GM12878 (cell line): ENCODE measurements at regions not wholly inside any gene's neighbourhood (a gene's known extent, or its start where the extent isn't known, plus 50 kb on each side); places are given as distances from the start of the nearest gene placed in this dataset.

ENCODE experiments used
- ATAC-seq: fragments of 200-7000 bp; cut with Tn5 transposase; 3 replicates; pipeline ENCODE4 v1.9.1; 2020; ENCODE audit warnings: mild to moderate bottlenecking, moderate library complexity
- BruUV-seq: library from RNA; stranded (reverse); fragments of 400-500 nt; replicated peaks from 2 replicates; lab custom pipeline; 2021; lab: Mats Ljungman, UMichigan
- CTCF ChIA-PET: fragments of 300-600 bp; sonication (Branson Sonifier 250); formaldehyde crosslinking; extraction: SDS; loops from one replicate; lab custom pipeline; 2021; ENCODE audit warnings: inconsistent platforms; lab: Yijun Ruan, JAX
- POLR2A ChIA-PET: fragments of 350-600 bp; formaldehyde crosslinking; extraction: SDS; loops from one replicate; lab custom pipeline; 2021; ENCODE audit warnings: inconsistent platforms; lab: Charles Lee
- RAD21 ChIA-PET: fragments of 300-600 bp; sonication (Branson Sonifier 250); formaldehyde crosslinking; loops from one replicate; lab custom pipeline; 2023; ENCODE audit warnings: antibody characterized with exemption; ENCODE audit not compliant: unreplicated experiment; lab: Charles Lee
- SMC1A ChIA-PET: fragments of 300-600 bp; sonication (Branson Sonifier 250); formaldehyde crosslinking; loops from one replicate; lab custom pipeline; 2023; ENCODE audit not compliant: unreplicated experiment, uncharacterized antibody; lab: Charles Lee
- DNase-seq: peaks from one replicate; pipeline ENCODE4 v3.0.0-alpha.2; 2011; ENCODE audit warnings: low read depth, low spot score
- FAIRE-seq: peaks from 3 replicates; lab custom pipeline; 2011; peaks lifted over from hg19 to GRCh38; lab: Jason Lieb, UNC
- H2AFZ ChIP-seq: 2 replicates; pipeline ENCODE4 v1.6.0; 2011; ENCODE audit warnings: low read depth, low read length, control low read depth; ENCODE audit not compliant: control insufficient read depth
- H3K27ac ChIP-seq: 2 replicates; pipeline ENCODE4 v1.5.1; 2011; ENCODE audit warnings: control low read depth; ENCODE audit not compliant: control insufficient read depth, insufficient read depth
- H3K27me3 ChIP-seq, 2 experiments: replicated peaks in 1 of 2; 2 replicates each; pipeline versions ENCODE4 v1.6.0 to v1.6.1; 2011; ENCODE audit warnings: low read length in 1 of 2; ENCODE audit not compliant: control insufficient read depth in 2 of 2, insufficient read depth in 2 of 2
- H3K36me3 ChIP-seq, 2 experiments: 2 replicates each; pipeline ENCODE4 v1.5.1; 2011; ENCODE audit warnings: low read length in 1 of 2; ENCODE audit not compliant: control insufficient read depth in 2 of 2, insufficient read depth in 2 of 2
- H3K4me1 ChIP-seq: 2 replicates; pipeline ENCODE4 v1.6.1; 2011; ENCODE audit warnings: mild to moderate bottlenecking, low read length, moderate library complexity, mixed read lengths; ENCODE audit not compliant: control insufficient read depth, insufficient read depth
- H3K4me2 ChIP-seq: 2 replicates; pipeline ENCODE4 v1.6.0; 2011; ENCODE audit warnings: control low read depth; ENCODE audit not compliant: control insufficient read depth, insufficient read depth
- H3K4me3 ChIP-seq: fragments of 200-600 bp; sonication (generic); 2 replicates; pipeline ENCODE4 v1.5.1; 2016
- H3K79me2 ChIP-seq: 2 replicates; pipeline ENCODE4 v1.6.0; 2011; ENCODE audit warnings: low read length; ENCODE audit not compliant: control insufficient read depth, insufficient read depth
- H3K9ac ChIP-seq: 2 replicates; pipeline ENCODE4 v1.8.0; 2011; ENCODE audit warnings: low read length, control low read depth, mixed read lengths; ENCODE audit not compliant: control insufficient read depth, insufficient read depth
- H3K9me3 ChIP-seq: replicated peaks from 3 replicates; pipeline ENCODE4 v1.5.1; 2011; ENCODE audit warnings: mild to moderate bottlenecking, low read length; ENCODE audit not compliant: control insufficient read depth, insufficient read depth
- H4K20me1 ChIP-seq: 2 replicates; pipeline ENCODE4 v1.6.0; 2011; ENCODE audit not compliant: control insufficient read depth, insufficient read depth
- CBFB ChIP-seq: IDR thresholded peaks from 2 replicates; pipeline ENCODE4 v1.6.1; 2016; ENCODE audit warnings: antibody characterized with exemption, low read depth
- IKZF2 ChIP-seq, 2 experiments: fragments of 450-650 bp; IDR thresholded peaks; 2 replicates each; pipeline ENCODE4 v1.6.1; 2017; ENCODE audit warnings: mild to moderate bottlenecking in 2 of 2, moderate library complexity in 2 of 2
- JUNB ChIP-seq: IDR thresholded peaks from 2 replicates; pipeline ENCODE4 v1.6.1; 2016; ENCODE audit warnings: antibody characterized with exemption, mild to moderate bottlenecking
- MYC ChIP-seq: IDR thresholded peaks from 2 replicates; pipeline ENCODE4 v1.6.1; 2011; ENCODE audit warnings: mild to moderate bottlenecking, low read length, moderate library complexity, inconsistent platforms; ENCODE audit not compliant: insufficient read depth, insufficient replicate concordance, insufficient read length, severe bottlenecking
- RFX5 ChIP-seq: IDR thresholded peaks from 2 replicates; pipeline ENCODE4 v1.6.1; 2011; ENCODE audit warnings: low read depth, low read length, improper control_type of control experiment
- SP1 ChIP-seq: IDR thresholded peaks from one replicate; pipeline ENCODE4 v1.6.1; 2011; ENCODE audit warnings: low read depth, low read length
- SUPT20H ChIP-seq: IDR thresholded peaks from 2 replicates; pipeline ENCODE4 v1.6.1; 2011; ENCODE audit warnings: low read depth, mild to moderate bottlenecking, low read length, moderate library complexity, borderline replicate concordance; ENCODE audit not compliant: control insufficient read depth
- TAF1 ChIP-seq: IDR thresholded peaks from 2 replicates; pipeline ENCODE4 v1.6.1; 2011; ENCODE audit warnings: mild to moderate bottlenecking, low read depth, low read length, borderline replicate concordance
- ZNF622 ChIP-seq: fragments of 450-650 bp; IDR thresholded peaks from 2 replicates; pipeline ENCODE4 v1.6.1; 2017; ENCODE audit warnings: mild to moderate bottlenecking, inconsistent platforms
- WGBS: methylation state at CpG from one replicate; pipeline ENCODE4 v1.1.6; 2016; ENCODE audit warnings: low lambda C conversion rate; ENCODE audit not compliant: insufficient replicate concordance, insufficient coverage; ENCODE audit errors: missing lambda C conversion rate; 5-methylcytosine and 5-hydroxymethylcytosine counted together
- in situ Hi-C: fragments of 300-500 bp; cut with MboI; formaldehyde crosslinking; loops from 9 replicates; pipeline ENCODE4 v1.14.3; 2018; ENCODE audit warnings: mixed read lengths
- intact Hi-C: fragments of 100-400 bp; cut with micrococcal nuclease; formaldehyde crosslinking; loops from one replicate; pipeline ENCODE4 v1.14.2; 2022; ENCODE audit not compliant: unreplicated experiment
- TF ChIP-seq, protein P1 (sequence below): IDR thresholded peaks from 2 replicates; pipeline ENCODE4 v1.6.1; 2012; ENCODE audit warnings: low read length, inconsistent platforms
- TF ChIP-seq, protein P2 (sequence below): fragments of 450-650 bp; conservative IDR thresholded peaks from 2 replicates; pipeline ENCODE4 v1.6.1; 2017; ENCODE audit warnings: mild to moderate bottlenecking, moderate library complexity
- TF ChIP-seq, protein P3 (sequence below): IDR thresholded peaks from 2 replicates; pipeline ENCODE4 v1.6.1; 2011; ENCODE audit warnings: borderline replicate concordance, low read depth, mild to moderate bottlenecking, moderate library complexity, mixed read lengths, low read length; ENCODE audit not compliant: insufficient read depth; ENCODE audit errors: extremely low read length
- TF ChIP-seq, protein P4 (sequence below): fragments of 450-650 bp; IDR thresholded peaks from 2 replicates; pipeline ENCODE4 v1.6.1; 2016; ENCODE audit warnings: mild to moderate bottlenecking, moderate library complexity, borderline replicate concordance

DNA sequence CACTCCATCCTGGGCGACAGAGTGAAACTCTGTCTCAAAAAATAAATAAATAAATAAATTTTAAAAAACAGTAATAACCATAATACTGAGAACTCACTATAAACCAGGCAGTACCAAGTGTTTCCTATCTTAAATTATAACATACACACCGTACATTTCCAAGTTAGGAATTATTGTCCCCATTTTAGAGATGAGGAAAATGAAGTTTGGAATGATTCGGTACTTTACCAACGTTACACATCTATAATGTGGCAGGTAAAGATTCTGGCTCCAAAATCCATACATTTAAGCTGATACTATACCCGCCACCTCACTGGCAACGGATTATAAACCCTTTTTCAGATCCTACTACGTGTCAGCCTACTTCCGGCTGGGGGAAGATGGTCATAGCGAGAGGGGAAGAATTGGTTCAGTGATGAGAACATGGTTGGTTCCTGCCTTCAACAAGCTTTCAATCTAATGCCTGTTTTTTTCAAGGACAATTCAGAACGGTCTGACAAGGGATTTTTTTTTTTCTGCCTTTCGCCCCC, 105.9 kb upstream of the ATF7IP start:
- H3K36me3 ChIP-seq = no peaks in the 10 kb centered on the region
- intact Hi-C loops (no loop called here), in situ Hi-C loops (no loop called here)
- H3K9ac ChIP-seq = no peak overlapping the region
- no peaks in the 10 kb centered on the region for H4K20me1 ChIP-seq
- RAD21 ChIA-PET = interaction anchor here (2.0 kb wide), 1 partner anchor 107 kb away, joined by 5 read pairs; the partner anchor contains the start of gene ATF7IP
- ATAC-seq (no peak), DNase-seq (no peak), FAIRE-seq (no peak)
- H3K4me2 ChIP-seq = no peak overlapping the region
- no peak overlapping the region for H3K4me3 ChIP-seq
- no peaks in the 10 kb centered on the region for H3K79me2 ChIP-seq
- no peak overlapping the region for H3K27ac ChIP-seq
- SMC1A ChIA-PET = interaction anchor here (1.0 to 2.1 kb wide), 4 partner anchors 19 to 106 kb away, joined by 3 to 4 read pairs (median 4); partner anchors contain the start of gene ATF7IP
- TF ChIP-seq SUPT20H (no peak), IKZF2 (IDR thresholded peaks at IDR 0.05) (no peak), MYC (no peak), SP1 (no peak), CBFB (no peak), JUNB (no peak), TAF1 (no peak), RFX5 (no peak), ZNF622 (no peak)
- TF ChIP-seq, protein P1, sequence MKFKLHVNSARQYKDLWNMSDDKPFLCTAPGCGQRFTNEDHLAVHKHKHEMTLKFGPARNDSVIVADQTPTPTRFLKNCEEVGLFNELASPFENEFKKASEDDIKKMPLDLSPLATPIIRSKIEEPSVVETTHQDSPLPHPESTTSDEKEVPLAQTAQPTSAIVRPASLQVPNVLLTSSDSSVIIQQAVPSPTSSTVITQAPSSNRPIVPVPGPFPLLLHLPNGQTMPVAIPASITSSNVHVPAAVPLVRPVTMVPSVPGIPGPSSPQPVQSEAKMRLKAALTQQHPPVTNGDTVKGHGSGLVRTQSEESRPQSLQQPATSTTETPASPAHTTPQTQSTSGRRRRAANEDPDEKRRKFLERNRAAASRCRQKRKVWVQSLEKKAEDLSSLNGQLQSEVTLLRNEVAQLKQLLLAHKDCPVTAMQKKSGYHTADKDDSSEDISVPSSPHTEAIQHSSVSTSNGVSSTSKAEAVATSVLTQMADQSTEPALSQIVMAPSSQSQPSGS = no peak
- TF ChIP-seq, protein P2, sequence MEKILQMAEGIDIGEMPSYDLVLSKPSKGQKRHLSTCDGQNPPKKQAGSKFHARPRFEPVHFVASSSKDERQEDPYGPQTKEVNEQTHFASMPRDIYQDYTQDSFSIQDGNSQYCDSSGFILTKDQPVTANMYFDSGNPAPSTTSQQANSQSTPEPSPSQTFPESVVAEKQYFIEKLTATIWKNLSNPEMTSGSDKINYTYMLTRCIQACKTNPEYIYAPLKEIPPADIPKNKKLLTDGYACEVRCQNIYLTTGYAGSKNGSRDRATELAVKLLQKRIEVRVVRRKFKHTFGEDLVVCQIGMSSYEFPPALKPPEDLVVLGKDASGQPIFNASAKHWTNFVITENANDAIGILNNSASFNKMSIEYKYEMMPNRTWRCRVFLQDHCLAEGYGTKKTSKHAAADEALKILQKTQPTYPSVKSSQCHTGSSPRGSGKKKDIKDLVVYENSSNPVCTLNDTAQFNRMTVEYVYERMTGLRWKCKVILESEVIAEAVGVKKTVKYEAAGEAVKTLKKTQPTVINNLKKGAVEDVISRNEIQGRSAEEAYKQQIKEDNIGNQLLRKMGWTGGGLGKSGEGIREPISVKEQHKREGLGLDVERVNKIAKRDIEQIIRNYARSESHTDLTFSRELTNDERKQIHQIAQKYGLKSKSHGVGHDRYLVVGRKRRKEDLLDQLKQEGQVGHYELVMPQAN = no peak
- TF ChIP-seq, protein P3, sequence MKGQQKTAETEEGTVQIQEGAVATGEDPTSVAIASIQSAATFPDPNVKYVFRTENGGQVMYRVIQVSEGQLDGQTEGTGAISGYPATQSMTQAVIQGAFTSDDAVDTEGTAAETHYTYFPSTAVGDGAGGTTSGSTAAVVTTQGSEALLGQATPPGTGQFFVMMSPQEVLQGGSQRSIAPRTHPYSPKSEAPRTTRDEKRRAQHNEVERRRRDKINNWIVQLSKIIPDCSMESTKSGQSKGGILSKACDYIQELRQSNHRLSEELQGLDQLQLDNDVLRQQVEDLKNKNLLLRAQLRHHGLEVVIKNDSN = no peak
- TF ChIP-seq, protein P4, sequence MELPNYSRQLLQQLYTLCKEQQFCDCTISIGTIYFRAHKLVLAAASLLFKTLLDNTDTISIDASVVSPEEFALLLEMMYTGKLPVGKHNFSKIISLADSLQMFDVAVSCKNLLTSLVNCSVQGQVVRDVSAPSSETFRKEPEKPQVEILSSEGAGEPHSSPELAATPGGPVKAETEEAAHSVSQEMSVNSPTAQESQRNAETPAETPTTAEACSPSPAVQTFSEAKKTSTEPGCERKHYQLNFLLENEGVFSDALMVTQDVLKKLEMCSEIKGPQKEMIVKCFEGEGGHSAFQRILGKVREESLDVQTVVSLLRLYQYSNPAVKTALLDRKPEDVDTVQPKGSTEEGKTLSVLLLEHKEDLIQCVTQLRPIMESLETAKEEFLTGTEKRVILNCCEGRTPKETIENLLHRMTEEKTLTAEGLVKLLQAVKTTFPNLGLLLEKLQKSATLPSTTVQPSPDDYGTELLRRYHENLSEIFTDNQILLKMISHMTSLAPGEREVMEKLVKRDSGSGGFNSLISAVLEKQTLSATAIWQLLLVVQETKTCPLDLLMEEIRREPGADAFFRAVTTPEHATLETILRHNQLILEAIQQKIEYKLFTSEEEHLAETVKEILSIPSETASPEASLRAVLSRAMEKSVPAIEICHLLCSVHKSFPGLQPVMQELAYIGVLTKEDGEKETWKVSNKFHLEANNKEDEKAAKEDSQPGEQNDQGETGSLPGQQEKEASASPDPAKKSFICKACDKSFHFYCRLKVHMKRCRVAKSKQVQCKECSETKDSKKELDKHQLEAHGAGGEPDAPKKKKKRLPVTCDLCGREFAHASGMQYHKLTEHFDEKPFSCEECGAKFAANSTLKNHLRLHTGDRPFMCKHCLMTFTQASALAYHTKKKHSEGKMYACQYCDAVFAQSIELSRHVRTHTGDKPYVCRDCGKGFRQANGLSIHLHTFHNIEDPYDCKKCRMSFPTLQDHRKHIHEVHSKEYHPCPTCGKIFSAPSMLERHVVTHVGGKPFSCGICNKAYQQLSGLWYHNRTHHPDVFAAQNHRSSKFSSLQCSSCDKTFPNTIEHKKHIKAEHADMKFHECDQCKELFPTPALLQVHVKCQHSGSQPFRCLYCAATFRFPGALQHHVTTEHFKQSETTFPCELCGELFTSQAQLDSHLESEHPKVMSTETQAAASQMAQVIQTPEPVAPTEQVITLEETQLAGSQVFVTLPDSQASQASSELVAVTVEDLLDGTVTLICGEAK = no peak
- H2AFZ ChIP-seq = no peak overlapping the region
- CTCF ChIA-PET = no interaction called here
- peaks cover 22% of the 10 kb centered on the region for H3K9me3 ChIP-seq
- no peaks in the 10 kb centered on the region for H3K27me3 ChIP-seq
- no TSS peak for BruUV-seq
- WGBS = over 99% methylated on average over 11 of the region's 11 CpGs
- H3K4me1 ChIP-seq = no peaks in the 10 kb centered on the region
- POLR2A ChIA-PET = no interaction called here
